ENCODE measurements at regions not wholly inside any gene's neighbourhood (a gene's known extent, or its start where the extent isn't known, plus 50 kb on each side); places are given as distances from the start of the nearest gene placed in this dataset.

GRCh38 chr14:81971911-81972310 is 438.3 kb upstream of the SEL1L start:
- TF ChIP-seq CTCF (IDR thresholded peaks at IDR 0.05) = no peak
- no peak for TF ChIP-seq POLR2AphosphoS5 (IDR thresholded peaks at IDR 0.05; ENCODE audit: insufficient read depth in 1 of 2, low read depth in 1 of 2)
- TF ChIP-seq POLR2A (IDR thresholded peaks at IDR 0.05) = no peak

Measured in vagina (tissue), 2 donors.